SIG-M5 treated with dmso at 0.1 percent for 504 hours (cell line): ENCODE measurements at regions not wholly inside any gene's neighbourhood (a gene's known extent, or its start where the extent isn't known, plus 50 kb on each side); places are given as distances from the start of the nearest gene placed in this dataset.

Experiments used
- DNase-seq: peaks from one replicate; lab custom pipeline; 2025; ENCODE audit not compliant: unreplicated experiment; lab: John Stamatoyannopoulos, UW

DNA sequence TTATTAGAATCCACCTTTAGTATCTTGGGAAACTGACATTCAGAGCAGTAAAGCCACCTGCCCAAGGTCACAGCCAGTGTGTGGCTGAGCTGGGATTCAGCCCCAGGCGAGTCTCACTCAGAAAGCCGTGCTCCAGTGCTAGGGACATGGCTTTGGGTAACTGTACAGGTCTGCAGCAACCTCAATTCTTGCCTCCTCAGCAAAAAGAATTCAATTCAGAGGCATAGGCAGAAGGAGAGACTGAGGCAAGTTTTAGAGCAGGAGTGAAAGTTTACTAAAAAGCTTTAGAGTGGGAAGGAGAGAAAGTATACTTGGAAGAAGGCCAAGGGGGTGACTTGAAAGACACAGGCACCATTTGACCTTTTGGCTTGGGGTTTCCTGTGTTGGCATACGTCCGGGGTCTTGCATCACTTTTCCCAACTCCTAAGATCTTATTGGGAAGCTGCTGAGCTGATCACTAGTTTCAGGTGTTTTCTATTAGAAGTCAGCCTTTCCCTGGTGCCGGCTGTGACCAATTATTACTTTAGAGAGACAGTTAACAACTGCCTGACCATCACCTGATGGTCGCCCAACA, 529.3 kb downstream of the MATN1 start:
- DNase-seq = no peak

DNA sequence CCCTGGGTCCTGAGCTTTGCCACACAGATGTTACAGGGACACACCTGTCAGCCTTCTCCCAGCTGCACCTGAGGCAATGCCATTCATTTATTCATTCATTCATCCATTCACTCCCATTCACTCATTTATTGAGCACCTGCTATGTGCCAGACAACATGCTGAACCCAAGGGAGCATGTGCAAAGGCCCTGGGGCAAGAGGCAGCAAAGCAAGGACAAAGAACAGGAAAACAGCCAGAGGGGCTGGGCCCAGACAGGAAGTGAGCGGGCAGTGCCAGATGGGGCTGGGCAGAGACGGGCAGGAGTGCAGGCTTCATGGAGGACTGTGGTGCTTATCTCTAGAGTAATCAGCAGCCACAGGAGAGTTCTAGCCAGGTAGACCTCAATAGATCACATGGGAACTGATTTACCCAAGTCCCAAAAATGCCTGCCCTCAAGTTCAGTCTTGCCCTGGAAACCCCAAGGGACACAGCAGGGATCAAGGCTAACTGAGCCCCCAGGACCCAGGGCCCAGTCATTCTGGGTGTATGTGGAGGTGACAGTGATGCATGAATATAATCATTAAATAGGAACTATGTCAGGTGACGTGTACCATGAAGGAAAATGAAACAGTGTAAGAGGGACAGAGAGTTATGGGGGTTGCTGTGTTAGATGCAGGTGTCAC, 530.3 kb downstream of the MATN1 start:
- DNase-seq = no peak

DNA sequence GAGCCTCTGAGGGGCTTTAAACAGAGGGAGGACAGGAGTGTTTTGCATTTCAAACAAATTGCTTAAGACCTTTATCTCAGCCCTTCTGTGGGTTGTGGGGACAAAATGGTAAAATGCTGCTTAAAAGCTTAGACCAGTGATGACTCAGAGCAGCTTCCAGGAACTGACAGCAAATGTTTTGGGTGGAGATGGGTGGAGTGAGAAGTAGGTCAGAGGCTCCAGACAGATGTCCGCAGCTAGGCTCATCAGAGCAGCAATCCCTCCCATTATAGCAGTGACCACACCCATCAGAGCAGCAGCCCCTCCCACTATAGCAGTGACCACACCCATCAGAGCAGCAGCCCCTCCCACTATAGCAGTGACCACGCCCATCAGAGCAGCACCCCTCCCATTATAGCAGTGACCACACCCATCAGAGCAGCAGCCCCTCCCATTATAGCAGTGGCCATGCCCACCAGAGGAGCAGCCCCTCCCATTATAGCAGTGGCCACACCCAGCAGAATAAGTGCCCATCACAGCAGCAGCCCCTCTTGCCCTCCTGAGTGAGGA, 532.2 kb downstream of the MATN1 start:
- no peak for DNase-seq

DNA sequence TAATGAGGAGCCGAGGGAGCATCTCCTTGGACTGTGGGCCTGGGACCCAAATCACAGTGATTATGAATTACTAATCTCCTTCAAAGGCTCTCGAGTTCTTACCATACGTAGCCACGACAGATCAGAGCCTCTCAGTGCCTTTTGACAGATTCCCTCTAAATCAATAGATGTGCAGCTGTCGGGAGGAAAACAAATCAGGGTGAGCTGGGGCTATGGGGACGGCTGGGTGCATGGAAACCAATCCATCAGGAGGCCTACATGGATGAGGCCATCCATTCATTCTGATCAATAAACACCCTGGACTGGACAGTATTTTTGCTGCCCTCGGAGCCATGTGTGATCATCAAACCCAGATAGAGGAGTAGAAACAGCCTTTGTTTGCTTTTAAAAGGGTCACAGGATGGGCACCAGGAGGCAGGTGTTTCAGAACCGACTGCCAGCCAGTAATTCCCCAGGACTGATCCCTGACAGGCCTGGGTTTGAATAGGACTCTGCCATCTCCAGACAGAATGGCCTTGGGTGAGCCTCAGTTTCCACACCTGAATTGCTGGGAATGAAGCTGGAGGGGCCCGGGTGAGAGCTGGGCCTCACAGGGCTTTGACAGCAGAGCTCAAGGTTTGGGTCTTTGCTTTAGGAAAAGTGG, 532.8 kb downstream of the MATN1 start:
- DNase-seq = no peak

DNA sequence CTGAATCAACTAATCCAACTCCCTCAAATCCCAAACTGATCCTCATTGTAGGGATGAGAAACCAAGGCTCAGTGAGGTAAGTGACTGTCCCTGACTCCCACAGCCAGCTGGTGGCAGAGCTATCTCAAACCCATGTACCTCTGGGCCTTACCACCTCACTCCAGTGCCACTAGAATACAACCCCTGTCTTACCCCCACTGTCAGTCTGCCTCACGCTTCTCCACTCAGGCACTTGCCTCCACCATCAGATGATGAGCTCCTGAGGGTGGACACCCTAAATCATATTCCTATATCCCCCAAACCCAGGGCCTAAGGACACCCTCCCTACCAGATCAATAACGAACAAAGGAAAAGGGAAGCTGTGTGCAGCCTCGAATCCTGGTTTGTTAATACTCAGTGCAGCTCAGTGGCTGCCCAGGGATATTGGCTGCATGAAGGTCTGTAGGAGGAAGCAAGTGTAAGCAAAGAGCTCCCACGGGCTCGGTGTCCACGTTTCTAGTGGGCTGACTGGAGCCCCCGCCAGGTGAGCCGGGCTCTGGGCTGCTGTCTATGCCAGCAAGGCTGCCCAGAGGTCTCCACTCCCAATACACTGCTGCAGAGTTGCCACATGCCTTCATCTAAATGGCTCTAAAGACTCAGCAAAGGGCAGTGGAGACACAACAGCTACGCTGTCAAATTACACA, 533.4 kb downstream of the MATN1 start:
- no peak for DNase-seq

DNA sequence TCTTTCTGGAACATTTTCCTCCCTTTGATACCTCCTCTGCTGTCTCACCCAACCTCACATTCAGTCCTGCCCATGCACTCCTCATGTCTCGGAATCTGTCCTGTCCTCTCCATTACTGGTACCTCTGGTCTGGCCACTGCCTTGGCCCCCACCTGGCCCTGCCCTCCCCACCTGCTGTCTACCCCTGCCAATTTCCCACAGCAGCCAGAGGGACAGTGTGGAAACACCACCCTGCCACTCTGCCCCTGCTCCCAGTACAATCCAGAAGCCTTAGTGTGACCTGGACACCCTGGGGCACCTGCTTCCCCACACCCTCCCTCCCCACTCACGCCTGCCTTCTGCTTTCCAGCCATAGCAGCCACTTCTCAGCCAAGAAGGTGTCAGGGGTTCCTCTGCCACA, 534.4 kb downstream of the MATN1 start:
- DNase-seq = no peak

DNA sequence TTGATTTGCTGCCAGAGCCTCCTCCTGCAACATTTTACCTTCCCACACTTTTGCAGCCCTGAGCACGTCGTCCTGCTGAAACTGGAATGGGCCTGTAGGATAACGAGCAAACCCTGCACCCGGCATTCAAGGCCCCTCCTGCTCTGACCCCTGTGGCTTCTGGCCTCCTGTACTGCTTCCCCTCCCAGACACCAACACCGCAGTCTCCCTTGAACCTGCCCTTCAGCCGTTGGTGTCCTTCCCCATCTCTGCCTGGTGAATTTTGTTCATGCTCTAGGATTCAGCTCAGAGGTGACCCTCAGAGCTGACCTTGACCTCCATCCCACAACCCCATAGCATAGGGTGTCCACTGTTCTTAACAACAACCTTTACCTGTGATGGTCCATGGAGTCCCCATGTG, 535.1 kb downstream of the MATN1 start:
- no peak for DNase-seq

DNA sequence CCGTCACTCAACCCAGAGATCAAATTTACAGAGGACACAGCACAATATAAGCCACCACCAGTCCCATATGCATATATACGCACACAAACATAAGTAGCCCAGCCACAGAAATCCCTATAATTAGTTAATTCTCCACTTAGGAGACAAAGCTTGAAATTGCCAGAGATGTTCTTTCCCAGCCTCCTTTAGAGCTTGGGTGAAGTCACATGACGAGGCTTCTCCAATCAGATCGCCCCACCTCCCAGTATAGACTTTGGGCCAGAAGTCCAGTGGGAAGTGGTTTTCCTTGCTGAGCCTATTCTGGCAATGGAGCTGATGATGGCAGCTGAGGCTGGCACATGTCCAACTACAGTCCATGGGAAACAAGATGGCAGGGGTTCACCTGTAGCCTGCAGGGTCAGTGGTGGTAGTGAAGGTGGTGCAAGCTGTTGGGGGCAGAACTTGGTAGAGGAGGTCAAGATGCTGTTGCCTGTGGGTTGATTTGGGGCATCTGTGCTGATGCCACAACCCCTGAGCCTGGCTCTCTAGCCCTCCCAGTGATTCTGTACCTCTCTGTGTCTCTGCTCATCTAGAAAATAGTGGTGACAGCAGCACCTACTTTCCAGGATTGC, 535.9 kb downstream of the MATN1 start:
- DNase-seq = no peak

DNA sequence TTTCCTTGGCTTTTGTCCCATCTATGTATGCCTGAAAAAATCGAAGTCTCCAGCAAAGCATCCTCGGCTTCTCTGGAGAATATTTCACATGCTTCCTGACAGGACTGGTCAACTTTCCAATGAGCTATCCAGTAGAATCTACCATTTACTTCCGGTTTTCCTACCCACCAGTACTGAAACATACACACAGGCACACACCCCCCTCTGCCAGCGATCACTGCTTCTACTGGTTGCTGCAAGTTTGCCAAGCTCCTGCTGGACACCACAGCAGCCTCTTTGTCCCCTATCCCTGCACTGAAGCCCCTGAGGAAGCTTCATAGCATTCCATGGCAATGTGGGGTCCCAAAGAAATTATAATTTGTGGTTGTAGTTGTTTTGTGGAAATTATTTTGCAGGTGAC, 536.8 kb downstream of the MATN1 start:
- DNase-seq = no peak

DNA sequence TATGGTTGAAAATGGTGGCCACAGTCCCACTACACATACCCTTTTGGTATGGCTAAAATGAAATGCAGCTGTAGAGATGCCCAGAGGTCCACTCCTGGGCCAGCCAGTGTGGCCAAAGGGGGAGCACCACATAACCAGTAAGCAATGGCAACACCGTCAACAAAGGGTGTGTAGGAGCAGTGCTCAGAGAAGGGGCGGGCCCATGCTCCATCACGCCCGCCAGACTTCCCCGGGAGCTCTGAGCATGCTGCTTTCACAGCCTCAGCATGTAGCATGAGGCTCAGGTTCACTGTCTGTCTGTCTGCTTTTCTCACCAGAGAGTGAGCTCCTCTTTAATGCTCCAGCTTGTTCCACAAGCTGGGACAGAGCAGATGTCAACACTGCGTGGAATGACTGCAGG, 537.6 kb downstream of the MATN1 start:
- no peak for DNase-seq

DNA sequence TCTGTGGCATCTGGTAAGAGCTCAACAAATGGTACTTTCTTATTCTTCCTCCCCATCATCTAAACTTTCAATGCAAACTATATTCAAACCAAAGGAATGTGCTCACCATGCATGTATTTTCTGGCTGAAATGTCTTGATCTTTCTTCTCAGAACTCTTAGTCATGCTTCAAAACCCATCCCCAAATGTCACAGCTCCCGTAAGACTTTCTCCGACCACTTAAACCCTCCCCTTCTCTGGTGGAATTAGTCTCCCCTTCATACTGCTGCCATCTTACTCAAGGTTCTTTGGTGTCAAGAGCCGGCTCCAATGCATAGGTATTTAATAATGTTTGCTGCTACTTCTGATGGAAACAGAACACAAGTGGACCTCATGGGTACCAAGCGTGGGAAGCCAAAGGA, 538.1 kb downstream of the MATN1 start:
- no peak for DNase-seq

DNA sequence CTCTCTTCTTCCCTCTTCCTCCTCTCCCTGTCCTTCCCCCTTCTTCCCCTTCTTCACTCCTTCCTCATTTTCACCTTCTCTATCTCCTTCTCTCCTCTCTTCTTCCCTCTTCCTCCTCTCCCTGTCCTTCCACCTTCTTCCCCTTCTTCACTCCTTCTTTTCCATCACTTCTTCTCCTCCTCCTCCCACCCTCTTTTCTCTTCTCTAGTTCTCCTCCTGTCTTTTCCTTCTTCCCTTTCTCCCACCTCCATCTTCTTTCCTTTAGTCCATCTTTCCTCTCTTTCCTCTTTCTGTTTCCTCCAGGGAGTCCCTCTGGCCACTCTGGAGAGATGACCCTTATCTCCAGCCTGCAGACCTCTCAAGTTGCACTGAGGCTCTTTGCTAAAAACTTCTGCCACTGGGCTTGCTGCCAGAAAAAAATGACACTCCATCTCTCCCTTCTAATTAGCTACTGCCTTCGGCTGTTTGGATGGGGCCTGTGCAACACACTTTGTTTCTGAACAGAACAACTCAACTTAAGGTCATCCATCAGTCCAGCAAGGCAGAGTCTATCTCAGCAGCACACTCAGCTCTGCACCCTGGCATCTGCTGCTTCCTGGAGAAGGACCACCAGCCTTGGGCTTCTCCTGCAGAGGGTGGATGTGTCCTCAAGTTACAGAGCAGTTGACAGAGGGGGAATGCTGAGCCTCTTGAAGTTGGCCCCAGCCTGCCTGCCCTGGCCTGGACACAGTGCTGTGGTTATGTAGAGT, 538.8 kb downstream of the MATN1 start:
- no peak for DNase-seq

DNA sequence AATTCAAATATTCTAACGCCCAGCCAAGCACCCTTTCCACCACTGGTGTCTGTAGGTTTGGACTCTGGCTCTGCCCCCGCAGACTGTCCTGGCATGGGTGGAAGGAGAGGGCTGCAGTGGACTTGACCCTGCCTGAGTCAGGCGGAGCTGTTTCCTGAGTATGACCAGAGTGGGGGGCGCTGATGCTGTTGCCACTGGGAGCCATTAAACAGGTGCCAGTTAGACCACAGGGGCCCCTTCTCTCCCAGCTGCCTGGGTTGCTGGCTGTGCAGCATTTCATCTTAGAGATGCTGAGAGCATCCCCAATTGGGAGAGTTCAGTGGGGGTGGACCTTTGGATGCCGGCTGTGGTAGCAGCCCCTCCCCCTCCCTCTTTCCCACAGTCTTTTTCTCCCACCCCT, 539.5 kb downstream of the MATN1 start:
- DNase-seq = no peak

DNA sequence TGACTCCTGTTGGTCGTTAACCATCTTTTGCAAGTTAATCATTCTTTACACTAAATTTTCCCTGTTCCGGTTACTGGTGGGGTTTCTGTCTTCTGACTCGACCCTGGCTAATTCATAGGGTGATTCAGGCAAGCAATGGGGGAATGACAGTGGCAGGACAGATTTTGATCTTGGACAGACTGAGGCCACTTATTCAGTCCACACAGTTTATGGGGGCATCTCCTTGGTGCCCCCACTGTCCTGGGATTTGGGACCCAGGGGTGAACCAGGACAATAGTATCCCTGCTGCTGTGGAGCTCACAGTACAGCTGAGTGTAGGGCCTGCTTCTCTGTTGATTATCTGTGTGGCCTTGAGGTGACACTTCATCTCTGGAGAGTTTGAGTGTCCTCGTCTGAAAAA, 540.4 kb downstream of the MATN1 start:
- no peak for DNase-seq

DNA sequence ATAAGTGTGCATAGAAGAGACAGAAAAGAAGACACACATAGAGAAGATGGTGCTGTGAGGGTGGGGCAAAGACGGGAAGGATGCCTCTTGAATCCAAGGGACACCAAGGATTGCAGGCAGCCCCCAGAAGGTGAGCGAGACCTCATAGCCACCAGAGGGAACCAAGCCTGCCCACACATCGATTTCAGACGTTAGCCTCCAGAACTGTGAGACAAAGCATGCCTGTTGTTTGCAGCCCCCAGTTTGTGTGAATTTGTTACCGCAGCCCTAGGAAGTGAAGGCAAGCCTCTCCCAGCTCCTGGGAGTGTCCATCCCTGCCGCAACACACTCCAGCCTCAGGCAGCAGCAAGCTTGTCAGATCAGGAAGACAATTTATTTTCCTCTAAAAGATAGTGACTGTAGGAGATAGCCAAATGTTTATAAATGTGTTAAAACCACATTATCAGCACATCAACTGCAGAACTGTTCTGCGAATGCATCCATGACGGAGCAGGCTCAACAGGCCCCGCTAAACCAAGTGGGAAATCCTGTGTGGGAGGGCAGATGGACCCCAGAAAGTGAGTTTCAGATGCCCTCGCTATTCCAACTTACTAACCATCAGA, 543.3 kb downstream of the MATN1 start:
- no peak for DNase-seq

DNA sequence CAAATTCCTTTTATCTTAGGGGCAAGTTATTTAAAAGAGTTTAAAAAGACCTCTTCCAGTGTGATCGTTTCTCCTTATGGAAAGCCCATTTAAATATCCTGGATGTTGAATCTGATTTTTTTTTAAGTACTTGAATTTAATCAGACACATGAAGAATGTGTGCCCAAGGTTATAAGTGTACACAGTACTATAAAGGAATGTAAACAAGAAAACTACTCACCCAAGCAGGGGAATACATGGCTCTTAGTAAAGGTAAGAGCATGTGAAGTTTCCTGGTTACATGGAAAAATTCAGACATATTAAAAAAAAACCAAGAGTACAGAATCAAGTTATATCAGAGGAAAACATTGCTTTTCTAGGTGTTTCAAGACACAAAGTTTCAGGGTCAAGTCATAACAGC, 546.9 kb downstream of the MATN1 start:
- no peak for DNase-seq

DNA sequence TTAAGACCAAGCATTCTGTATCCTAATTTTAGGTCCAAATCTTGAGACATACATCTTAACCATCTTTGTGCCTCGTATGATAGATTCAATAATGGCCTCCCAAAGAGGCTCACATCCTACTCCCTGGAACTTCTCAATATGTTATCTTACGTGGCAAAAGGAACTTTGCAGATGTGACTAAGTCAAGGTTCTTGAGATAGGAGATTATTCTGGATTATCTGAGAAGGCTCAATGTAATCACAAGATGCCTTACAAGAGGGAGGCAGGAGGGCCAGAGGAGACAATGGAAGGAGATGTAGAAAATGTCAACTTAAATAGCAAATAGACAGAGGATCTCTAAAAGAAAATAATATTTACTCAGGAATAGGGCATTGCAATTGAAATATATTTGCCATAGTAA, 548.9 kb downstream of the MATN1 start:
- DNase-seq = no peak

DNA sequence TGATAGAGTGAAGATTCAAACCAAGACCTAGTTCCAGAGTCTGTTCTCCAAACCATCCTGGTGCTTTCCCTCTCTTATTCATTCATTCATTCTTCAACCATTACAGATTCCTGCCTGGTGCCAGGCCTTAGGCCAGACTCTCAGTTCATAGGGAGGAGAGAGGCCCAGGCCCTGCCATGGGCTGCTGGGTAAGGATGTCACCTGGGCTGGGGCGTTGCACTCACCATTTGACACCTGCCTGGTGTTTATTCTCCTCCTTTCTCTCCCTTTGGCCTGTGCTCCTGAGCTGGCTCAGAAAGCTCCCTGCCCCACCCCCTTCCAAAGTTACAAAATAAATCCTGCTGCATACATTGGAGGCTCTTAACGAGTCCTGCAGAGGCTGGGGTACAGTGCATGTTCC, 549.8 kb downstream of the MATN1 start:
- DNase-seq = no peak

DNA sequence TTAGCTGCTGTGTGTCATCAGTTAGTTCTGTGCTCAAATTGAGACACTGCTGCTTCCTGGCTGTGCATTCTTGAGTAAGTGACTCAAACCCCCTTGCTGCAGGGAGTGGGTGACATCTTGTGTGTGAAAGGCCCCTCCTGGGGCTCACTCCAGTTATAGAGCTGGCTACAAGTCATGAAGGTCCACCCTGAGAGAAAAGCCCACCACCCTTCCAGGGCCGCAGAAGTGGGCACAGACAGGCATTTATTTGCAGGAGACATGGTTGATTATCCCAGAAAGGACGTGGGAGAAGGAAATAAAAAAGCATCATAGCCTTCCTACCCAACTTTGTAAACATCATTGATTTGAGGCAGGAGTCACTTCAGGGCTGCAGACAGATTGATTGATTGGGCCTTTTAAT, 550.6 kb downstream of the MATN1 start:
- DNase-seq = no peak

DNA sequence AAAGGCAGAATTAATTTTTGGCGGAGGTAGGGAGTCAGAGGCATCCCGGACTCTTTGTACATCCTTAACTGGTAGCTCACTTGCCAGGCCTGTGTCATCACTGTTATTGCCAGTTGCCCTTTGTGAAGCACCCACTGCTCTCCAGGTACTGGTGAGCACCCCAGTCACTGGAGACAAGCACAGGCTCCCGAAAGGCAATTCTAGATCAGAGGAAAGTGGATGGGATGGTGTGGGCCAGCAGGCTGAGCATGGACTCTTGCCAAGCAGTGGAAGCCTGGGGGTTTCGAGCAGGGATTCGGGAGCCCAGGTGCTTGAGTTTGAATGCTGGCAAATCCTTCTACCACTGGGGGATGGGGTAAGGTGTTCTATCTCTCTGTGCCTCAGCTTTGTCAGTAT, 551.1 kb downstream of the MATN1 start:
- DNase-seq = no peak
